HFF-Myc (cell line): ENCODE measurements at regions not wholly inside any gene's neighbourhood (a gene's known extent, or its start where the extent isn't known, plus 50 kb on each side); places are given as distances from the start of the nearest gene placed in this dataset.
"Not testable (repeated sequence)": the region's sequence is repeated elsewhere in the genome, so short reads cannot be mapped to it uniquely, and the experiment has no call there.

Experiments used
- DNase-seq: peaks from one replicate; pipeline ENCODE4 v3.0.0-alpha.2; 2011; ENCODE audit warnings: low read depth; ENCODE audit errors: extremely low read depth
- H3K4me3 ChIP-seq: replicated peaks from 2 replicates; pipeline ENCODE4 v1.5.1; 2011; ENCODE audit warnings: low read depth, mild to moderate bottlenecking, control low read depth, low read length
- CTCF ChIP-seq: IDR thresholded peaks from 2 replicates; pipeline ENCODE4 v1.5.1; 2012; ENCODE audit warnings: mild to moderate bottlenecking, low read depth, low read length, control low read depth; ENCODE audit errors: missing control alignments

- no peak for TF ChIP-seq CTCF
- DNase-seq, result no peak
- H3K4me3 ChIP-seq, result no peak overlapping the region
Observed at GRCh38 chr3:5360453-5360852, 172.9 kb downstream of the EDEM1 start.

DNA sequence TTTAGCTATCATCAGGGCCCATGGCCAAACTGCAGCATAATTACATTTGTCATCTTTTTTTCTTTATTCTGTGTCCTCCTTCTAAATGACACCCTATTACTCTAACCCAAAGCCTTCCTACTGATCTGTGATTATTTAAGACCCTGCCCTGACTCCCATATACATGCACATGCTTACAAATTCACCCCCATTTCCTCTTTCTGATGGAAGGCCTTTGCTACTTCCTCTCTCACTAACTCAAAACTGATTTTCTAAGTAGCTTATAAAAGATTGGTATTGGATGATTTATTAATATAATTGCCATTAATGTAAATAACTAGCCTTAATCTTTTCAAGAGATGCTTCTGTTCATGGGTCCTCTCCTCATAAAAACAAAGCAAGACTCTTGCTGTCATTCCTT lies 179.2 kb downstream of the EDEM1 start:
- no peak for DNase-seq
- H3K4me3 ChIP-seq, result no peak overlapping the region
- TF ChIP-seq CTCF, result no peak

DNA sequence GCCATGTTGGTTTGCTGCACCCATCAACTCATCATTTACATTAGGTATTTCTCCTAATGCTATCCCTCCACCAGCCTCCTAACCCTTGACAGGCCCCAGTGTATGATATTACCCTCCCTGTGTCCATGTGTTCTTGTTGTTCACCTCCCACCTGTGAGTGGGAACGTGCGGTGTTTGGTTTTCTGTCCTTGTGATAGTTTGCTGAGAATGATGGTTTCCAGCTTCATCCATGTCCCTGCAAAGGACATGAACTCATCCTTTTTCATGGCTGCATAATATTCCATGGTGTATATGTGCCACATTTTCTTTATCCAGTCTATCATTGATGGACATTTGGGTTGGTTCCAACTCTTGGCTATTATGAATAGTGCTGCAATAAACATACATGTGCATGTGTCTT lies 184.0 kb downstream of the EDEM1 start:
- DNase-seq, H3K4me3 ChIP-seq: not testable (repeated sequence)

DNA sequence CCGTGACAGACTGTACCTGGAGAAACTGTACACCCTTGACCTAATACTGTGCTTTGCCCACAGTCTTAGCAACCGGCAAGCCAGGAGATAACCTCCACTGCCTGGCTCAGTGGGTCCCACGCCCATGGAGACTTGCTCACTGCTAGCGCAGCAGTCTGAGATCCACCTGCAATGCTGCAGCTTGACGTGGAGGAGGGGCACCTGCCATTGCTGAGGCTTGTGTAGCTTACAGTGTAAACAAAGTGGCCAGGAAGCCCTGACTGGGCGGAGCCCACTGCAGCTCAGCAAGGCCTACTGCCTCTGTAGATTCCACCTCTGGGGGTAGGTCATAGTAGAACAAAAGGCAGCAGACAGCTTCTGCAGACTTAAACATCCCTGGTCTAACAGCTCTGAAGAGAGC lies 189.3 kb downstream of the EDEM1 start:
- no peak for TF ChIP-seq CTCF
- DNase-seq, result no peak
- H3K4me3 ChIP-seq, result no peak overlapping the region

DNA sequence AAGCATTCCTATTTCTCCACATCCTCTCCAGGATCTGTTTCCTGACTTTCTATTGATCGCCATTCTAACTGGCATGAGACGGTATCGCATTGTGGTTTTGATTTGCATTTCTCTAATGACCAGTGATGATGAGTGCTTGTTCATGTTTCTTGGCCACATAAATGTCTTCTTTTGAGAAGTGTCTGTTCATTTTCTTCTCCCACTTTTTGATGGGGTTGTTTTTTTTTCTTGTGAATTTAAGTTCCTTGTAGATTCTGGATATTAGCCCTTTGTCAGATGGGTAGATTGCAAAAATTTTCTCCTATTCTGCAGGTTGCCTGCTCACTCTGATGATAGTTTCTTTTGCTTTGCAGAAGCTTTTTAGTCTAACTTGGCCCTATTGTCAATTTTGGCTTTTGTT lies 191.8 kb downstream of the EDEM1 start:
- not testable (repeated sequence) for H3K4me3 ChIP-seq

DNA sequence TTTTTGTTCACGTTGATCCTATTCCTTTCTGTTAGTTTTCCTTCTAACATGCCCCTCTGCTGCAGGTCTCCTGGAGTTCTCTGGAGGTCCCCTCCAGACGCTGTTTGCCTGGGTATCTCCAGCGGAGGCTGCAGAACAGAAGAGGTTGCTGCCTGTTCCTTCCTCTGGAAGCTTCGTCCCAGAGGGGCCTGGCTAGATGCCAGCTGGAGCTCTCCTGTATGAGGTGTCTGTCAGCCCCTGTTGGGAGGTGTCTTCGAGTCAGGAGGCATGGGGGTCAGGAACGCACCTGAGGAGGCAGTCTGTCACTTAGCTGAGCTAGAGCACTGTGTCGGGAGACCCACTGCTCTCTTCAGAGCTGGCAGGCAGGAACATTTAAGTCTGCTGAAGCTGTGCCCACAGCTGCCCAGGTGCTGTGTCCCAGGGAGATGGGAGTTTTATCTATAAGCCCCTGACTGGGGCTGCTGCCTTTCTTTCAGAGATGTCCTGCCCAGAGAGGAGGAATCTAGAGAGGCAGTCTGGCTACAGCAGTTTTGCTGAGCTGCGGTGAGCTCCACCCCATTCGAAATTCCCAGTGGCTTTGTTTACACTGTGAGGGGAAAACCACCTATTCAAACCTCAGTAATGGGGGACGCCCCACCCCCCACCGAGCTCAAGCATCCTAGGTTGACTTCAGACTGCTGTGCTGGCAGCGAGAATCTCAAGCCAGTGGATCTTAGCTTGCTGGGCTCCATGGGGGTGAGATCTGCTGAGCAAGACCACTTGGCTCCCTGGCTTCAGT lies 196.2 kb downstream of the EDEM1 start:
- not testable (repeated sequence) for H3K4me3 ChIP-seq, DNase-seq

More for the DNA sequence above, 191.8 kb downstream of the EDEM1 start:
- not testable (repeated sequence) for DNase-seq

- no peak for TF ChIP-seq CTCF
- DNase-seq, result no peak
- no peak overlapping the region for H3K4me3 ChIP-seq
Observed at GRCh38 chr3:5384557-5385236, 197.2 kb downstream of the EDEM1 start.

DNA sequence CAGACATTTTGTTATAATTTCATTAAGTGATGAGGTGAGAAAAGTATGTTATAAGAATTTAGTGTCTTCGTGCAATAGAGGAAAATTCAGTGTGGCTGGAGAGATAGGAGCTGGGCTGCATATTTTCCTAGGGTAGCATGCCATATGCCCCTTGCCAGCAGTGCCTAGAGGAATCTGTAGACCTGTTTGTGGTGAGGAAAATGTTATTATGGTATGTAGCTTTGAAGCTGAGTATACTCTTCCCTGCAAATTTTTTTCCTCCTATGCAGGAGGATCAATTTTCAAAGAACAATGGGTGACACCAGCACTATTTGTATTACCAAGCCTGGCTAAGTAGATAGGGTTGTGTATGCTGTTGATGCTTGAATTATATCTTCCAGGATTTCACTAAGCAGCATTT lies 200.6 kb downstream of the EDEM1 start:
- DNase-seq, result no peak
- no peak overlapping the region for H3K4me3 ChIP-seq
- no peak for TF ChIP-seq CTCF
